ENCODE measurements at regions not wholly inside any gene's neighbourhood (a gene's known extent, or its start where the extent isn't known, plus 50 kb on each side); places are given as distances from the start of the nearest gene placed in this dataset. TPM values are rescaled to one million over a fixed set of nuclear protein-coding genes. Genes with fewer than 3 reads are reported as not detected.

GRCh38 chr6:98769546-98769945, 64.8 kb upstream of the POU3F2 start:
- intact Hi-C loops (cut with DNase I) = no loop called here
- DNase-seq (ENCODE audit: missing footprints) = no peak

DNA sequence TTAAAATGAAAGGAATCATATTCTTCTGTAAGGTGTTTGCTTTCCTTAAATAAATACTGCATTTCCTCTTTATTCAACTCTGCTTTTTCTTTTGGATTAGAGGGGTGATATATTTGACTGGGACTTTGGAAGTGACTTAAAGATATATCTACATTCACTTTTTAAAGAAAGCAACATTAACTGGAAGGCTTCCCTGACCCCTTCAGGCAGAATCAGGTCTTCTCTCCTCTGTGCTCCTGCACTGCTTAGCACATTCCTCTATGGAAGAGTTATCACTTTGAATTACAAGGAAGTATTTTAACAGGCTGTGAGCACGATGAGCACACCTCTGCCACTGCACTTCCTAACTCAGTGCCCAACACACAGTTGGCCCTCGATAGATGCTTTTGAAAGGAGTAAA, 59.2 kb upstream of the POU3F2 start:
- intact Hi-C loops (cut with DNase I) = no loop called here
- DNase-seq (ENCODE audit: missing footprints) = no peak
- no peak for ATAC-seq

More at GRCh38 chr6:98769546-98769945, 64.8 kb upstream of the POU3F2 start:
- ATAC-seq = no peak

- ATAC-seq (no peak), DNase-seq (ENCODE audit: missing footprints) (no peak)
- intact Hi-C loops (cut with DNase I) = no loop called here
These were observed 56.6 kb upstream of the POU3F2 start for GRCh38 chr6:98777762-98778161.

DNA sequence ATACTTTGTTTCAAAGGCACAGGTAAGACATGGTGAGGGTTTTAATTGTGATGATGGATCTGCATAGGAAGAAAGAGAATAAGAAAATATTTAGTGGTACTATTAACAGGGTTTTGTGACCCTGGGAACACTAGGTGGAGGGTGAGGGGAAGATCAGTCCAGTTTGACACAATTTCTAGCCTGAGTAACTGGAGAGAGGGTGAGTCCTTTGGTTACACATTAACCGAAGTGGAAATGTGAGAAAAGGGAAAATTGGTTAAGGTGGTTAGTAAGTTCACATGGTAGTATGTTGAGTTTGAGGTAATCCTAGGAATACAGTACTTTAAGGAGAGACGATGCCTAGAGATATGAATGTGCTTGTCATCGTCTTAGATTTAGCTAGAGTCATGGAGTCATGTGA, 54.8 kb upstream of the POU3F2 start:
- DNase-seq (ENCODE audit: missing footprints) (no peak), ATAC-seq (no peak)
- intact Hi-C loops (cut with DNase I) = no loop called here

DNA sequence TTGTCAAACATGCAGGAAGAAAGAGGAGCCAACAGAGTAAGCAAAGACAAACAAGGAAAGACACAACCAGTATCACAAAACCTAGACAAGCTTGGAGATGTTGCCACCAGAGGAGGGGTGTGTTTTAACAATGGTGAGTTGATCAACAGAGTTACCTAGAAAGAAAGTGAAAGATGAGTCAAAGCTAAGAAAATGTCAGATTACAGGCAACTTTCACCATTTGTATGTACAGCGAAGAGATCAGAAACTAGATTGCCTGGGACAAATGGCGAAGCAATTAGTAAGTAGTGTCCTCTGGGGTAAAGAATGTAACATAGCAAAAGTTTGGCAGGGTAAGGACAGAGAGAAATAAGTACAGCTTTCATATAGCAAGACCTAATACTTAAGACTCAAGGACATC, 51.6 kb upstream of the POU3F2 start:
- ATAC-seq = no peak
- no peak for DNase-seq (ENCODE audit: missing footprints)
- intact Hi-C loops (cut with DNase I) = no loop called here

- intact Hi-C loops (cut with DNase I) = no loop called here
- ATAC-seq (no peak), DNase-seq (ENCODE audit: missing footprints) (no peak)
These were observed 50.8 kb upstream of the POU3F2 start for GRCh38 chr6:98783578-98783977.

Small RNA genes lying in the stretch of these regions (microRNA-seq; reads per million reads assigned to microRNA genes)
- not detected for gene MIR2113
